CD4-positive, alpha-beta T cell treated with Interleukin-17A for 1 hour (primary cell): ENCODE measurements at regions not wholly inside any gene's neighbourhood (a gene's known extent, or its start where the extent isn't known, plus 50 kb on each side); places are given as distances from the start of the nearest gene placed in this dataset.

Source experiments
- DNase-seq: peaks from one replicate; pipeline ENCODE4 v3.0.0-alpha.2; 2020

DNA sequence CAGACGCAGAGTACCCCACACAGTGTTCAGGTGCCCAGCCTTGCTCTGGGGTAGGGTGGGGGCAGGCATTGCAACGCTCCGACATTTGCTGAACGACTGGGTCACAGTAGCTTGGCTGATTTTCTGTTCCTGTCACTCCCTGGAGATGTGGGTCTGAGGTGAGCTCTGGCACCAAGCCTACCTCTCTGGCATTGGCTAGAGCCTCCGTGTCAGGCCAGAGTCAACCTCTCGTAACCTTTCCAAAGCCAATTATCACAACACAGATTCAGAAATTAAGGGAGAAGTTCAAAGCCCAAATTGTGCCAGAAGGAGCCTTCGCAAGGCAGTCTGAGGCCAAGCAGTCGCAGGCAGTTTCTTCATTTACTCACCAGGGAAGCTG lies 117.2 kb downstream of the IRS2 start:
- no peak for DNase-seq

DNA sequence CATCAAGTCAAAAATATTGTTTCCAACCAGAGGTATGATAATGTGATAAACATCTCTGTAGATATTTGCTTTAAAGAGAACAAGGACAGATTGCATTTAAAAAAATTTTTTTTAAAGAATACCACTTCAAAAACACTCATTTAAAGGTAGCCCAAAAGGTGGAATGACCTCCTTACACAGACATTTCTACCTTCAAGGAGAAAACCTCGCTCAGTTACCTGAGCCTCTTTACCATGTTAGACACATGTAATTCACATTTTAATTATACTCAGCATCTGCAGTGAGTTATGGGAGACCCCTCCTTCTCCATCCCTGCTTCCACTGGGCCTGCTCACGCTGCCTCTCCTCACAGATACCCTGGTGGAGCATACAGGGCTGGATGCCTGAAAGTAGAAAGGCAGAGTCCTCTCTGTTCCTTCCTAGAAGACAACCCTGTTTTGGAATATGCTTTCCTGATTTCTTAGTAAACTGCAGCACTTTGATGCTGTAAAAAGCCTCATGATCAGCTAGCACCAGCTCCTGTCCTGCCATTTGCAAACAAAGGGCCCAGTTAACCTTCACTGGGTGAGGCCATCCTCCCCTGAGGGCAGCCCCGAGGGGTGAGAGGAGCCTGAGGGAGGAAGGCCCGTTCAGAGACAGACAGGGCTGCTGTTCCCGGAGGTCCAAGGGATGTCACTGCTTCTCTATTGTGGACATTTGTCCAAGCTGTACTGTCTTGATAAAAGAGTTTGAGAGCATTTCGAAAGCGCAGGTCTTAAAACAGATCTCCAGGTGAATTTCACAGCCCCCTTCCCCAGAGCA lies 117.8 kb downstream of the IRS2 start:
- DNase-seq = no peak

DNA sequence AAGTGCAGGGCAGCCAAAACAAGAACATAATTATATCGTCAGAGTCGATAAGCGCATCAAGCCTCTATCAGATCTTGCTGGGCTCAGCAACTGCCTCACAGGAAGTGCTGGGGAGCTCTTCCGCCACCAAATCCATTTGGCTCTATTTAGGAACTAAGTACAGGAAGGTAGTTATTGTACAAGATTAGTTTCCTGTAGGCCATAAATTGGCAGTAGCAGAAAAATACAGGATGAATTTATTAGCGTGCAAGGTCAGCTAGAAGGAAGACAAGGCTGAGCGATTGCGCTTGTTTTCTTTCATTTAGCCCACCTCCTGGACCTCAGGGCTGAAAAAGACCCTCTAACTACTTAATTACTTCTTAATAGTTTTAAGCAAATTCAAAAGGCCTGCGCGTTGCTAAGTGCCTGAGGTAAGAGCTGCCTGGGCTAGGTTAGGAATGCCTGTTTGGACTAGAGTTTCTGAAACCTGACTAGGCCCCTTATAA lies 118.5 kb downstream of the IRS2 start:
- no peak for DNase-seq

DNA sequence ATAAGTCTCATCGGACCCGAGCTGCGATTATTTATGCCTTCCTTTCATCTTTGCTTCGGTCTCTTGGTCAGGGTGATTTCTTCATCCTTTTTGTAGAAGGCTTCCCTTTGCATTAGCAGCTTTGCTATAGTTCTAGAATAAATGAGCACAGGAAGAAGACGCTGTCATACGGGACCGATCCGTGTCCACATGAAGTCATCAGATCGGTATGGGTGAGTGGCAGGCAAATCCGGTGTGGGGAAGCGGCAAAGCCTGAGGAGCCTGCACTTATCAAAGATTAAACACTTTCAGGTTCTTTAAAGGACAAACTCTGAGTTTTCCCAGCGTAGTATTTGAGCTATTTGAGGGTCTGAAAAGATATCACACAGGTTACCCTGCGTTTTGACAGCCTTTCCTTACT lies 119.3 kb downstream of the IRS2 start:
- DNase-seq = no peak

DNA sequence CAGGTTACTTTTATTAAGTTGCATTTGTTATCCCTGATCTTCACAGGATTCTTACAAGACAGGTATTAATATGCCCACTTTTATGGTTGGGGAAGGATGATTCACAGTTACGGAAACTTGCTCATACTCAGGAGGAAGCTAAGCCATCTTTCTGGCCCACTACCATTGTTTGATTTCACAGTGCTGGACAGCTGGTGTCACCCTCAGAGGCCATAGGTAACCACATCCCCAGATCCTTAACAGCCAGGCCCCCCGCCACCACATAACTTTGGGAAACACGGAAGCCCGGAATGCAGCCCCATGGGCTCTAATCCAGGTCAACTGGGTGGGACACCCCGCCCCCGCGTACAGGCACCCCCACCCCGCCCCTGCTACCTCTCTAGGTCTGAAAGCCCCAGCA lies 119.7 kb downstream of the IRS2 start:
- DNase-seq = no peak

DNA sequence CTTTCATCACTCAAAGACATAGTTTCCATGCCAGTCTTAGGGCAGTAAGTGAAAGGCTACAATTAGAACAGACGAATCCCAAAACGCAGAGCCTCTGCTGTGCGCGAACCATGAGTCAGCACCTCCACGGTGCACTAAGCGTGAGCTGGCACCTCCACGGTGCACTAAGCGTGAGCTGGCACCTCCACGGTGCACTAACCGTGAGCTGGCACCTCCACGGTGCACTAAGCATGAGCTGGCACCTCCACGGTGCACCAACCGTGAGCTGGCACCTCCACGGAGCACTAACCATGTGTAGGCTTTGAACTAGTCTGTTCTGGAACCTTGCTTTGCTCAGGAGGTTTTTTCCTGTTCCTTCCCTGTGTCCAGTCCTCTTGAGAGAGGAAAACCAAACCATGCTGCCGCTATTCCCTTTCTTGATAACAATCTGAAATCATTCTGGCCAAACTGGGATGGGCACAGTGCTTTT lies 120.6 kb downstream of the IRS2 start:
- no peak for DNase-seq

DNA sequence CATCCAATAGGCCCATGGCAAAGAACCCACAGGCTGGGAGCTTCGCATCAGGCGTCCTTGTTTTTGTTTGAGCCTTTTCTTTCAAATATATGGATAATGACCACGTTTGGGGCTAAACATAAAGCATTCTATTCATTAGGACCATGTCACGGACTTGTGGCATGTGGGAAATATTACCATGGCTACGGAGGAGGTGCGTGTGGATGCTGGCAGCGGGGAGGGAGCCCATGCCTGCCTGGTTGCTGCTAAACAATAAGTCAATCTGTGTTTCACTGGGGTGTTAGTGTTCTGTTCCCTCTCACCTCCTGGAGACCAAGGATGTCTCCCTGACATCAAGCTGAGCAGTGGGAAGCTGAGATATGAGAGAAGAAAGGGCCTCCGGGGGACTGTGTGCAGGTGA lies 121.1 kb downstream of the IRS2 start:
- DNase-seq = no peak

DNA sequence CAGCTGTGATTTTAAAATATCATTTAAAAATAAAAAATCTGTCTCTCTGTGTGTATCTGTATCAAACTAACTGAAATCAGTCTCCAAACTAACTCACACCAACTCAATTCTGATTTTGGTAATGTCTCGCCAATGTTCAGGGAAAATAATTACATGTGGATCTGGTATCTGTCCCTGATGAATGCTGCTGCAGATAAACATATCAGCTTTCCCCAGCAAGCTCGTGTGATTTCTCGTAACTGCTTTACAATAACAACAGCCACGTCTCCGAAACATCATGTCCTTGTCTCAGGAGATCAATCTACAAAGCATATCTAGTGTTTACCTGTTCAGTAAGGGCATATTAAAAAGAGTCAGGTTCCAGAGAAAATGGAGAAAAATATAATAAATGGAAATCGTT lies 129.0 kb downstream of the IRS2 start:
- no peak for DNase-seq

DNA sequence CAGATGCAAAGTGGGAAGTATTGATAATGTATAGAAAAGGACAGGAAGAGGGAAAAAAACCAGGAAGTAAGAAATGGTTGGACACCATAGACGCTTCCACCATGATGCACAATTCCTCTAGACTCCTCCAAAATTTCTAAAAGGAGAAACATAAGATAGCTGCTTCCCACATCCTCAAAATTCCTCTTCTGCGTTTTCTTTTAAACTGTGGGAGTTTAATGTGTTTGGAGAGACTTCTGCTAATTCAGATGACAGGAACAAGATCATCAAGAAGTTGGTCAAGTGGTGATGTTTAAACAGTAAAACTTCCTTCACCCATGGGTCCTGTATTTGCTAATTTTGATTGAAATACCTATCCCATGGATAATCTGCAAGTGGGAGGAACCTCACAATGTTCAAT lies 130.2 kb downstream of the IRS2 start:
- DNase-seq = no peak

DNA sequence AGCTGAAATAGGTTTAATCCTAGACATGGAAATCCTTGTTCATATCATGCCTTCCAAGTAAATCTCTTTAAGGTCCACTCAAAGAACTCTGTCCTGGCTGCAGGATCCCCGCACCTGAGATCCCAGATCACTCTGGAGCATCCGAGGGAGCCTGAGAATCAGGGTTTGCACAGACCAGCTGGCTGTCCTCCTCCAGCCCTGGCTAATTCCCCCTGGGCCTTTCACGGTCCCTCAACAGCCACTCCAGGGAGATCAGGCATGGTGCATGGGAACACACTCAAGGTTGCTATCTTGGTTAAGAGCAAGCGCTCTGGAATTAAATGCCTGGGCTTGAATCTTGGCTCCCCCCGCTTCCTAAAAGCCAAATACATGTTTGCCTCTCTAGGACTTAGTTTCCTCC lies 130.8 kb downstream of the IRS2 start:
- no peak for DNase-seq

DNA sequence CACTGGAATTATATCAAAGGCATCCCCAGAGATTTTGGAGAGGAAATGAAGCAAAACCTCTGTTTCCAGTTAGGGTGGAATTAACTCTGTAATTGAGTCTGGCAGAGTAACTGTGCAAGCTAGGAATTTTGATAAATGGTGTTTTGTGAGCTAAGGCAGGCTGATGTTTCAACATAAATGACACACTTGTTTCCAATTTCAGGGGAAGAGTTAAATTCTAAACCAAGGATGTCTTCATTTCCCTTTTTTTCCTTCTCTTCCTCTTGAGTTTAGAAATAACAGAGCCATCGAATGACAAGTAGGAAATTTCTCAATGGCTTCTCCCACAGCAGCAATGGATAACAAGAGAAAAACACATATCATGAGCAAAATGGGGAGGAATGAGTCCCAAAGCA lies 131.2 kb downstream of the IRS2 start:
- no peak for DNase-seq

DNA sequence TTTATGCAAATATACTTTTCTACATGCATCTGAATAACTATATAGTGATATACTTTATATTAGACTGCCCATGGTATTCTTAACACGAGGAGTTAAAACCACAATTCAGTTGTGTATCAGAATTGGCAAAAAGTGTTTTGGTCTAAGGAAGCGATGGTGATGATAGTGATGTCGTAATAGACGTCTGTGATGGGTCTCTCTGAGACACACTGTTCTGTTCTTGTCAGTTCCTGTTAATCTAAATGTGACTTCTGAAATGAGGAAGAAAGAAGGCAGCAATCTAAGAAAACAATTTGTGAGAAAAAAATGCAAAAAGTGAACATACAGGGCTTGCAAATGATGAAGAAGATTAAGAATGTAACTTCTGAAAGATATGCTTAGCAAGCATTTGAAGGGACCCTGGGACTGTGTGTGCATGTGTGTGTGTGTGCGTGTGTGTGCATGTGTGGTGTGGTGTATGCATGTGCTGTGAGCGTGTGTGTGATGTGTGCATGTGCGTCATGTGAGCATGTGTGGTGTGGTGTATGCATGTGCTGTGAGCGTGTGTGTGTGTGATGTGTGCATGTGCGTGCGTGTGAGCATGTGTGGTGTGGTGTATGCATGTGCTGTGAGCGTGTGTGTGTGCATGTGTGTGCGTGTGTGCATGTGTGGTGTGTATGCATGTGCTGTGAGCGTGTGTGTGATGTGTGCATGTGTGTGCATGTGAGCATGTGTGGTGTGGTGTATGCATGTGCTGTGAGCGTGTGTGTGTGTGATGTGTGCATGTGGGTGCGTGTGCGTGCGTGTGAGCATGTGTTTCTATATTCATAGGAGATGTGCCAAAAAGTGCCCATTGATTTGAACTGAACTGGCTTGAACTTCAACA lies 131.8 kb downstream of the IRS2 start:
- peak; percentile 18 for DNase-seq

DNA sequence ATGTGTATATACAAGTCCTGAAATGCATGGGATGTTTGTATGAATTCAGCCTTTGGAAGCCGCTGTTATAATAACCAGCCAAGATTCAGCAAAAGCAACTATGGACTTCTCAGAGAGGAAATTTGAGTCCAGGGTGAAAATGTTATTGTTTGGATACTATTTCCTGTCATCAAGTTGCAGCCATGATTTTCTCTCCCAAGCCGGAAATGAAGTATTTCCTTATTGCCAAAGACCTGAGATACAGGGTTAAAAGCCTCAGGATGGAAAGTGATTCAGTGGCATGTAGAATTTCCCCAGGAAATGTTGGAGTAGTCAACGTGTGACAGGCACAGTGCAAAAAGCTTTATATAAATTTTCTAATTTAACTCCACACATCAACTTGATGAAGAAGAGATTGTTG lies 133.9 kb downstream of the IRS2 start:
- DNase-seq = no peak

DNA sequence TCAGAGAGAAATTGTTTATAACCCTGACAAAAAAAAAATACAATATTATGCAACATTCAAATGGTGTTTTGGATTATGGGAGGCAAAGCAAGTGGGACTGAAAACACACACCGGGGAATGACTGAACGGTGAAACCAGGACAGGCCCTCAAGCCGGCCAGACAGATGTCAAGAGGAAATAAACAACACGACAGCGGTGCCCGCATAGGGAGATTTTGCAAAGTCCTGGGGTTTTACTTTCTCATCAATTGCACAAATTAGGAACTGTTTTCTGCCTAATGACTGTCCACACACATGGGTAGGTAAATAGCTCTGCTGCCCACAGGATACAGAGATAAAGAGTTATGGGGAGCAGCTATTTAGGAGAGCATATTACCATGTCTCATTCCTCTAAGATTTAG lies 134.5 kb downstream of the IRS2 start:
- no peak for DNase-seq

DNA sequence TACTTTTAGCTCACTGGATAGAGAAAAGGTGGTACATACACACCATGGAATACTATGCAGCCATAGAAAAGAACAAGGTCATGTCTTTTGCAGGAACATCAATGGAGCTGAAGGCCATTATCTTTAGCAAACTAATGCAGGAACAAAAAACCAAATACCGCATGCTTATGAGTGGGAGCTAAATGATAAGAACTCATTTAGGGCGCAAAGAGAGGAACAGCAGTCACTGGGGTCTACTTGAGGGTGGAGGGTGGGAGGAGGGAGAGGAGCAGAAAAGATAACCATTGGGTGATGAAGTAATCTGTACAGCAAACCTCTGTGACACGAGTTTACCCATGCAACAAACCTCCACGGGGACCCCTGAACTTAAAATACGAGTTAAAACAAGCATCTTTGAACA lies 135.1 kb downstream of the IRS2 start:
- no peak for DNase-seq

DNA sequence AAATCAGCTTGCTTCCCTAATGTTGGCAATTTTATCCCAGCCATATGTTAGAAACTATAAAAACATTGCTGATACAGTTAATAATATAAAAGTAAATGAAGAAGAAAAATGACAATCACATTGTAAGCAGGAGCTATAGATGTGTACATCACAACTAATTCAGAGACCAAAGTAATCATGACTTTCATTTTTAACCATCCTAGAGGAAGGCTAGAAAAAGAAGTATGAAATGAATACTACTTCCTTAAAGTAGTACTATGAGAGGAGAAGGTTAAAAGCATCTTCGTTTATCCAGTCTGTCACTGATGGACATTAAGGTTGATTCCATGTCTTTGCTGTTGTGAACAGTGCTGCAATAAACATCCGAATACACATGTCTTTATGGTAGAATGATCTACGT lies 135.5 kb downstream of the IRS2 start:
- DNase-seq = no peak

DNA sequence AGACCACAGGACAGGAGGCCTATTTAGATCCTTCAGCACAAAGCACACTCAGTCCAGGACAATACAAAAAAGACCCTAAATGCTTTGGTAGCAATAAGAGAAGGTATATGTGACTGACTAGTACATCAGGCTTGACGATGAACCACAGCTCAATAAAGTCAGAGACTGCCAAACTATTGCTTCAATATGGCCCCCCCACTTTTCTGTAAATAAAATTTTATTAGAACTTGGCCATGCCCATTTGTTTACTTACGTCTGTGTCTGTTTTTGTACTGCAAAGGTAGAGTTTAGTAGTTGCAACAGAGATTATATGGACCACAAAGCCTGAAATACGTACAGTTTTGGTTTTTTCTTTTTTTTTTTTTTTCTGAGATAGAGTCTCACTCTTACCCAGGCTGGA lies 136.7 kb downstream of the IRS2 start:
- no peak for DNase-seq

DNA sequence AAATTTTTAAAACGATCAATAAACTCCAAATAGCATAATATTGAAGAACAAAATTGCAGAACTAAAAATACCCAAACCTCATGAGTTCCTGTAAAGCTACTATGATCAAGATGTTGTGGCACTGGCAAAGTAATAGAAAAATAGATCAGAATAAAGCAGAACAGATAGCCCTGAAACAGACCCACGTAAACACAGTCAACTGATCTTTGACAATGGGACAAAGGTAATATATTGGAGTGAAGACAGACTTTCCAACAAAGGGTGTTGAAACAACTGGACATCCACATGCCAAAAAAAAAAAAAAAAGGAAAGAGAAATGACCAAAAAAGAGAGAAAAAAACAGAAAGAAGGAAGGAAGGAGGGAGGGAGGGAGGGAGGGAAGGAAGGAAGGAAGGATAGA lies 138.7 kb downstream of the IRS2 start:
- no peak for DNase-seq

DNA sequence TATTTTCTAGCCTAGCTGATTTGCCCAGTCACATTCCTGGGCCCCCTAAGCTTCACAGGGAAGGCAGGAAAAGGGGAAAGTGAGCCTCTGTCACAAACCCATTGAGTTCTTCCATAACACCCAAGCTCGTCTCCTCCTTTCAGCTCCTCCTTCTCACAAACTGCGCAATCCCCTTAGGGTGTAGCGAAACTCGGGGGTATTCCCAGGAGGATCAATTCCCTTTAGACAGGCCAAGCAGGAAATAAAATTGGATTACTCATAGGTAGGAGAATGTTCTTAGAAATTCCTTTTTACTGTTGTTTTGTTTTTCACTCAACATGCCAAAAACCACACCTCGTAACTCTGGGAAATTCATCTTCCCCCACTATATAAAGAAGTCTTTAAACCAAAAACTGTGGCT lies 139.3 kb downstream of the IRS2 start:
- DNase-seq = no peak

DNA sequence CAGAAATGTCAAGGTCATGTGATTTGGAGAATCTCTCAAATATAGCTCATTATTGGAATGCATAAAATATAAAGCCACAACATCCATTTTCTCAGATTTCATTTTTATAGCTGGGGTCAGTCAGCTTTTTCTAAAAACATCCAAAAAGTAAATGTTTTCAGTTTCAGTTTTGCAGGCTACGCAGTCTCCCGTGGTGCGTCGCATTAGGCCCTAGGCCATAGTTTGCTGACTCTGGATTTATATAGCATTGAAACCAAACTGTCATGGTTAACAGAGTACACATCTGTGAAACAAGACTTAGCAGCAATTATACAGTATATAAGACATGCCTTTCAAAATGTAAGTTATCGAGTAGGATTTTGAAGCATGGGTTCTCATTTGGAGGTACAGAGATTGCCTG lies 140.0 kb downstream of the IRS2 start:
- DNase-seq = no peak

DNA sequence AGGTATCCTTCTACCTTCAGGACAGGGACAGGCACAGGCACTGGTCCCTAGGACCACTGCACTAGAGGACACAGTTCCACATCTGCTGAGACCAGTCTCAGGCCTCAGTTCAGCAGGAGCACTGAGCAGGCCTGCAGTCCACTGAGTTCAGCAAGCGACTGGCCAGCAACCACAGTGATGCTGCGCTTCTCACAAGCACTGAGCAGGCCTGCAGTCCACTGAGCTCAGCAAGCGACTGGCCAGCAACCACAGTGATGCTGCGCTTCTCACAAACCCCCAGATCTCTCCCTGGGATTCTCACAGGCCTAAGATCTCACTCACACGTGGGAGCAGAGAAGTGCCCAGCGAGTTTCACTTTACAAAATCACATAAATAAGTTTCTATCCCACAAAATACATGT lies 140.6 kb downstream of the IRS2 start:
- no peak for DNase-seq

DNA sequence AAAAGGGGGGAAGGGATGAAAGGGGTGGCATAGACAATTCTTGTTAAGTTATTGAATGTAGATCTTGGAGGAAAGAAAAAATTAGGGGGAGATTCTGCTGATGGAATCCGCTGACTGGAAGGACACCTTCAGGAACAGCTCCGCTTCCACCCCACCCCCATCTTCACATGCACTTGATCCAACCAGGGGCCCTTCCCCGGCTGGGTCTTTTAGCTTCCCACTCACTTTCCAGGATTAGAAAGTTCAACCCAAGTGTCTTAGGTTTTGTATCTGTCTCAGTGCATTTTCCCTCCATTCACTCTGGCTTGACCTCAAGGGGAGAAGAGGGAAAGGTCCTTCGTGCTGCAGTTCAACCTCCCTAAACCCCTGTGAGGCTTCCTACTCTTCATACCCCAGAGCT lies 141.4 kb downstream of the IRS2 start:
- no peak for DNase-seq

DNA sequence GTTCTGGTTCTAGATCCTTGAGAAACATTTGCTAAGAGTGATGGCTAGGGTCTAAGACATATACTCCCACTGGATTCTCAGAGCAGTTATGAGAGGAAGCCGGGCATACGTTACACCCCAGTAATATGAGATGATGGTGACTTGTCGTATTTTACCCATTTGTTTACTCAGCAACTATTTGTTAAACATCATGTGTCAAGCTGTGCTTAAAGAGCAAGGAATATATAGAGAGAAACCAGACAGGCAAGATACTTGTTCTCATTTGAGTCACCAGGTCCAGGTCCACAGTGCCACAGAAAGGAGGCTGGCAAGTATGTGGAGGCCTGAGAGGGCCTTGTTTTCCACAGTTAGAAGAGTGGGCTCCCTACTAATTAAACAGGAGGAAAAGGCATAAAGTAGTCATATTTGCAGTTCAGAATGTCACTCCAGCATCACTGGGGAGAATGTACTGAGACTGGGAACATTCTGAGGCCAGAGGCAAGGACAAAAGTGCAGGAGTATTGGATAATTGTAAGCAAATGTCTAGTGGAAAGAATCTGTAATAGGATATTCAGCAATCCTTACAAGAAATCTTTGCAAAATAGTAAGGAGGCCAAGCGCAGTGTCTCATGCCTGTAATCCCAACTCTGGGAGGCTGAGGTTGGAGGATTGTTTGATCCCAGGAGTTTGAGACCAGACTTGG lies 142.2 kb downstream of the IRS2 start:
- DNase-seq = no peak

DNA sequence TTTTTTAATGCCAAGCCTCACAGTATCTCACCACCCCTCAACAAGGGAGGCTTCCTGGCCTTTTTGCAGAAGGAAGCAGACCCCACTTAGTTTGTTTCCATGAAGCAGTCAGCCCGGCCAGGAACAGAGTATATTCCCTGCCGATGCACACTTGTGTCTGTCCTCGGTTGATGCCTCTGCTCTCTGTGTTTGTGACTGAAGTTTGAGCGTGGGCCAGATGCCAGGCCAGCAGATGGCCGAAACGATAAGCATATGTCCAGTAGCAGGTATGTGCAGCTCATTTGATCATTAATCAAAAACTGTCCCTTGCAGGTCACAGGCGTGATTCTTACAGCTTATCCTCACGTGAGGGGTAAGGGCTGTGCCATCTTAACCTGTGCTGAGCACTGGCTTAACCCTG lies 144.0 kb downstream of the IRS2 start:
- DNase-seq = no peak
